Hypothalamus (tissue), 51 donors: ENCODE measurements at regions not wholly inside any gene's neighbourhood (a gene's known extent, or its start where the extent isn't known, plus 50 kb on each side); places are given as distances from the start of the nearest gene placed in this dataset.

Source experiments
- DNase-seq, 51 donors: peaks; one replicate each; lab custom pipeline; 2025; lab: John Stamatoyannopoulos, UW

DNA sequence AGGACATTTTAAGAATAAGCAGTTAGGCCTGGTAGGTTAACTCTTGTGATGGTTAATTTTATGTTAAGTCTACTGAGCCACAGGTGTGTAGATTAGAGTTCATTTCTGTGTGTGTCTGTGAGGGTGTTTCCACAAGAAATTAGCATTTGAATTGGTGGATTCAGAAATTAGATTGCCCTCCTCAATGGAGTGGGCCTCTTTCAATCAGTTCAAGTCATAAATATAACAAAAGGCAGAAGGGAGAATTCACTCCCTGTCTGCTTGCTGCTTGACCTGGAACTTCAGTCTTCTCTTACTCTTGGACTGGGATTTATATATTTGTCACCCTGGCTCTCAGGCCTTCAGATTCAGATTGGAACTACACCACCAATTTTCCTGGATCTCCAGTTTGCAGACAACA lies 55.3 kb upstream of the POM121L12 start:
- no peak for DNase-seq

GRCh38 chr7:52973126-52973525 lies 62.3 kb upstream of the POM121L12 start:
- no peak for DNase-seq

DNA sequence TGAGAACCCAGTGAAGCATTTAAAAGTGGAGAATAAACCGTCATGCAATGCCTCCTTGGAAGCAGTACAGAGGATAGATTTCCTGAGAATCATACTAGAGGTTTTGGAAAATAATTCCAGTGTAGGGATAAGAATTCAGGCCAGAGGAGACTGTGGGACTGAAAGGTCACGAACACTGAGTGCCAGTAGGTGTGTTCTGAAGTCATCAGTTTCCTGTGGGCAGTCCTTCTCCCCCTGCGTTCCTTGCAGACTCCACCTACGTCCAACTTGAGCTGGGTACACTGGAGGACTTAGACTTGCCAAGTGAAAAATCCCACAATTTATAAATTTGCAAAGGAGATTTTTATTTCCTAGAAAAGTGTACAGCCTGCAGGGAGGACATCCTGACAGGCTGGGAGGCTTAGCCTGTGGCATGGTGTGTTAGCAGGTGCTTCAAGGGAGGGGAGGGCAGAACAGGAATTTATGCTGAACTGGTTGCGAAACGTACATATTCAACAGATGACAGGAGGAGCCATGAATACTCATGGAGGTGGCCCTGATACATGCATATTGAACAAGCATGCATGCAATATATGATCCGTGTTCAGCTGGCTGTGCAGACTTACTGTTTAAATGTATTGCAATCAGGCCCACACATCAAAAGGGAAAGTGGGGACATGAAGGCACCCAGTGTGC lies 72.9 kb upstream of the POM121L12 start:
- DNase-seq, result no peak

DNA sequence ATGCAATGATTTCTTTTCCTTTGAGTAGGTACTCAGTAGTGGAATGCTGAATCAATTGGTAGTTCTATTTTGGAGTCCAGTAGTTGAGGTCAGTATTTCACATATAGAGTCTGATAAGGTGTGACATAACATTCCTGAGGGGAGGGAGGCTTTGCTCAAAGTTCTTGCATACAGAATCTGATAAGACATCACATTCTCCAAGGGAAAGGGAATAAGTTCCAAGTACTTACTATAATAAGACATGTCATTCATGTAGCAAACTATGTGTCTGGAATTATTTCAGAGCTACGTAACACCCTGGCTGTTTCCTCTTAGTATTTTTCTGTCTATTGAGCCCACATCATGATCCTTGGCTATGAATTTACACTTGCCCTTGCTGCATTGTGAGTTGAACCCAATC lies 74.3 kb upstream of the POM121L12 start:
- DNase-seq, result no peak

DNA sequence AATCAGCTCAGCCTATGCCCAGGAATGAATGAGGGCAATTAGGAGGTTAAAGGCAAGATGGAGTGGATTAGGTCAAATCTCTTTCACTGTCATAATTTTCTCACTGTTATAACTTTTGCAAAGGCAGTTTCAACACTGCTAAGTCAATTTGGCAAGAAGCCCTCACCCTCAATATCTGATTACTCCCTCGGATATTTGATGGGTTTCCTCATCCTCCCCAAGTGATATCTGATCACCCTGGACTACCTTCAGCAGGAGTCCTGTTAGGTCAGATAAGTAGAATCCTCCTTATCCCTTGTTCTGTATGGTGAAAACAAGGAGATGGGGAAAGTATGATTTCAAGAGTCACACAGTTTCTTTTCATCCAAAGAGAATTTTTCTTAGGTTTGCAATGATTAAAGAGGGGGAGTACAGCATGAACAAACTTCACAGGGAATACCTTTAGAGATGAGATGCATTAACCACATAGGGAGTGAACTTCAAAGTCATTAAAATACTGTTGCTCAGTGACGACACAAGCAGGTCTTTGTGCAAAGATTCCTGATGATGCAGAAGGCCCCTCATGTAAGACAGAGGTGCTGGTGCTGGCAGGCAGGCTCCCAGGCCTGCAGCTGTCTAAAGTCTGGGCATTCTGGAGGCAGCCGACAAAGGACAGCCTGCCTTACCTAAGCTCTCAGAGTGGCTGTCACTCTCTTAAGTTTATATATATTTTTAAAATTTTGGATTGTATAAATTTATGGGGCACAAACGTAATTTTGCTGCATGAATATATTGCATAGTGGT lies 75.4 kb upstream of the POM121L12 start:
- no peak for DNase-seq

- no peak for DNase-seq
Measured at GRCh38 chr7:52959336-52959735, 76.1 kb upstream of the POM121L12 start.

DNA sequence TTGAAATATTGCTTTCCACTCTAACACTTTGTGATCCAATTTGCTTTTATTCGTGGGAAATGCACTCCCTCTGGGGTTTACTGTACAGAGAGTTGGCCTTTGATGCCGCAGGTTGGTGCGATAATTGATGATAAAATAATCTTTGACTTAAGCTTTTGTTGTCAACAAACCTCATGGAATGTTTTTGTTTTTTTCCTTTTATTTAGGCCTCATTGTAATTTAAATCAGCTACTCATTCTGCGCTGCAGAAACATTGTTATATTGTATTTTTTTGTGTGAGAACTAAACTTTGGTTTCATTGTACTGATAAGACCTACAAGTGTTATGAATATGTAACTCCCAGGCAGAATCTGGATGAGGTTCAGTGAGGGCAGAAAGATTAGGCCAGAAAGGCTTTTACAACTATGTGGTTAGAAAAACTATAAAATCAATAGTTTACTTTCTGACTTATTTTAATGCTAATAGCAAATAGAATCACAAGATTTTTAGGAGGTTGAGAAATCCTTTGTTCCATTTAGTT lies 76.8 kb upstream of the POM121L12 start:
- DNase-seq, result no peak

- no peak for DNase-seq
Measured at GRCh38 chr7:52956379-52956915, 79.0 kb upstream of the POM121L12 start.

DNA sequence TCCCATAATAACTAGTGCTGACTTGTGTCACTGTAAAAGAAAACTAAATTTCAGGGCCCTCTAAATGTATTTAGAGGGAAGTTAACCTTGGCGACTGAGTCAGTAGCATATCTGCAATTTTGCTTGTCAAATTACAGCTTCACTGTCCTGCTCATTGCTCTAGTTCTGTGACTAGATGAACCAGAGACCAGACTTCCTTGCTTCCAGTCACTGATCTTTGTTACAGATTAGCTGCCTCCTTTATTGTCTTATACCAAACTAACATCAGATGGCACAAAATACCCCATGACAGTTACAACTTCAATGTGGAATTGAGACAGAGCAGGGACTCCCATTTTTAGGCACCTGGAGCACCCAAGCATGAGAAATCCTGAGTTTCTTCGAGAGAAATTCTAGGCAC lies 79.9 kb upstream of the POM121L12 start:
- DNase-seq, result no peak

DNA sequence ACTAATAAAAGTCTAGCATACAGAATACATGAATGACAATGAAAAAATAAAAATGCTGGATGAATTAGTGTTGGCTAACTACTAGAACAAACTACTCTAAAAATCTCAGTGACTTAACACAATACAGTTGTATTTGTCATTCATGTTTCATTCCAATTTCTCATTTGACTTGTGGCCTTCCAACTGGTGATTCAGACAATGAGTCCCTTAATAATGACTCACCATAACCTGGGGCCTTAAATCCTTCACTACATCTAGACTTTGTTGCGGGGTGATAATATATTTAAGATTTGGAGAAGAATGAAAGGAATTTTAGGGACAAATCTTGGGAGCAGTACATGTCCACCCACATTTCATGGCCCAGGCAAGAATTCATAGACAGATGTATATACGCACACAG lies 90.5 kb upstream of the POM121L12 start:
- no peak for DNase-seq

DNA sequence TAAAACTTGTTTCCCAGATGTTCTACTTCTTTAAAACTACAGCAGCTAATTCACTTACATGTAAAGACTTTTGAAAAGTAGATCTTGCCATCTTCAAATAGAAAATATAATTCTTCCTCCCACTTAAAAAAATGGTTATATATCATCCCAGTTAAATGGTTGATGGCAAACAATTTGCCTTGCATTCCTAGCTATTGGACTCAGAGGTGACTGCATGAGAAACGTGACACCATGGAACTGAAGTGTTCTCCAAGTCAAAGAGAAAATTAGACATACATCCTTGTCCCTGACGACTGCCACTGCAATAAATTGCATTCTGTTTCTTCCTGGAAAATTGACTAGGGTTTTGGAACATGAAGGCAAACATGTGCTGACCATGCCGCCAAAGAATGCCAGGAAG lies 95.0 kb upstream of the POM121L12 start:
- DNase-seq, result no peak

DNA sequence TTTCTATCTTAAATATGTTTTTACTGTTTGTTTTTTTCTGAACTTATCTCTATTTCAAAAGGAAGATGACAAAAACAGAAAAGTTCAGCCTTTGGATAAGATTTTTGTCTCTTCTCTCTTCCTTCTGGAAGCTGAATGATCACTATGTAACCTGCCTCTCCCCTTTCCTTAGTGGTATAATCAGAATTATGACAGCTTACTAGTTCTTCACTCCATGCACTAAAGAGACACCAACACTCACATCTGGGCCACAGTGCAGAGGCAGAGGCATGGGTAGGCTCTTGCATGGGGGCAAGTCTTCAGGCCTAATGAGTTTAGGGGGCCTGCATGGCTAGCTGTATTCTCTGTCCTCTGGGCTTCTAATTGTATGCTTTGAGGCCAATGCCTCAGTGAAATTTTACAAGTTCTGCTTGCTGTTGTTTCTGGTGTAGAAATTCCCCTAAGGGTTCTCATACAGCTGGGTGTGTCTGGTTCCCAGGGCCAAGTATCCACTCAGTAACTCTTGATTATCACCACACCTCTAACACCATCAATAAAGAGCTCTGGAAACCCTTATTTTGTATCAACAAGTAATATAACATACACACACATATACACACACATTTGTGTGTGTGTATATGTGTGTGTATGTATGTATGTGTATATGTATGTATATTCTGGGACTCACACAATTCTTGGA lies 96.8 kb upstream of the POM121L12 start:
- no peak for DNase-seq

DNA sequence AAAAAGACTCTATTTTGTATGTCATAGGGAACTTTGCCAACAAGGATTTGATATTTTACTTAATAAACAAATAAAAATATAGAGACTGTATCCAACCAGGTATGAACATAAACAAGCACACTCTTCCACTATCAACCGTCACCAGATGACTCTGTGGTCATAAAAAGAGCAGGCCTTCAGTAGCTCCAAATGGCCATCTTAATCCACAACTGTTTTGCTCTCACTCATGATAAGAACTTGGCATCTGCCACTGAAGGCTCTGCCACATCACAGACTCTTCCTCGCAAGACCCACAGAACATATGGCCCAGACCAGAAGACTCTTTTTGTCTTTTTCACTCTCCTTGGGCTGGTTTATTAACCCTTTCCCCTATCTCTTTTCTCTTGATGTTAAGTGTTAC lies 98.7 kb upstream of the POM121L12 start:
- DNase-seq, result no peak

- no peak for DNase-seq
Measured at GRCh38 chr7:52928591-52928990, 106.8 kb upstream of the POM121L12 start.

DNA sequence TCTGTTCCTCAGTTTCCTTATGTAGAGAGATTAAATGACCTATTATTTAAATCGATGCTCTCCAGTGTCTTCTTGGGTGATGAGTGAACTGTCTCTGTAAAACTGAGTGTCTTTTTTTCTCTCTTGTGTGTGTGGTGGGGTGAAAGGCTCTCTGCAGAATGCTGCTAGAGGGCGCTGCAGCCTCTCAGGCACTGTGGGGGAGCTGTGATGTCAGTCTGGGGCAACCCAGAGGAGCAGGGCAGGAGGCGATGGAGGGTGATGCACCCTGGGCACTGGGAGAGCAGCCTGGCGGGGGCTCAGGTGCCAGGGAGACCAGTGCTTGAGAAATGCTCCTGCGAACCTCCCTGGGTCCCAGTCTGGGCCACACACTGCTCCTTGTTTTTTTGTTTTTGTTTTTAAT lies 110.1 kb upstream of the POM121L12 start:
- no peak for DNase-seq

GRCh38 chr7:52920977-52921376 lies 114.5 kb upstream of the POM121L12 start:
- no peak for DNase-seq

DNA sequence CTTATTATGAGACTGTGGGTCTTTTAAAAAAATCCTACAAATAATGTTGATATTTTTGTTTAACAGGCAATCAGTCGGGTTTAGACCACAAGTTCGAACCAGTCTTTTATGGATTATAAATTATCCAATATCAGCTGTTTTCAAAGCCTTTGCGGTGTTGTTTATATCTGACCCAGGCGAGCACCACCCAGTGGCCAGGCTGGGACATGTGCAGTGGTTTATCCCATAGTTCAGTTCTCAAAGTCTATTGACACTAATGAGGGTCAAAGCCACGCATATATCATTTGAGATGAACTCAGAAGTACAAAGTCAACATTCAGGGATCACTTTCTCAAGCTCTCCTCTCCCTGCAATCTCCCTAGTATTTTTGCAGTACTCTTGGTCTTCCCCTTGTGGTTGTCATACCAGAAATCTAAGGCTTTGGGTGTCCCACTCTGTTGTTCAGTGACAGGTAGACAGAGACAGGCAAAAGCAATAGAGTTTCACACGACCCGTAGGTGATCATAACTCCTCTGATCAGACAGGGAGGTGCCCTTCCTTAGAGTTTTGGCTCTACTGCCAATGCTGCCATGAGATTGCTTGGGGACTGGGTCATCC lies 117.4 kb upstream of the POM121L12 start:
- DNase-seq, result no peak

- DNase-seq, result no peak
Measured at GRCh38 chr7:52911795-52912194, 123.6 kb upstream of the POM121L12 start.

DNA sequence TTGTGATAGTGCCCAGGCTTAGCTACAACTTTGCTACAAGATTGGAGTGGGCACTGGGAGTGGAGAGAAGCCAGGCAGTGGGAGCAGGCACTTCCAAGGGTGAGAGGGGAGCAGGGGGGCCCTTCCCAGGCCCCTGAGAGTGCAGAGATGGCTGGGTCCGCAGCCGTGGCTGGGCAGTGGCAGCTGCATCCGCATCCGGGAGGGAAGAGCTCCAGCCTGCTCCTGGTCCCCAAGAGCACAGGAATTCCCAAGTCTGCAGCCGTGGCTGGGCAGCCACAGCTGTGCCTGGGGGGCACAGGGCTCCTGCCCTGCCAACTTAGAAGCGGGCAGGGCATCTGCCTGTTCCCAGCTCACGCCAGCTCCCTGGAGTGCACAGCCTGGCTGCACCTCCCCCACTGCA lies 124.1 kb upstream of the POM121L12 start:
- DNase-seq, result no peak

GRCh38 chr7:52909935-52910334 lies 125.5 kb upstream of the POM121L12 start:
- DNase-seq, result no peak

- no peak for DNase-seq
Measured at GRCh38 chr7:52909131-52909530, 126.3 kb upstream of the POM121L12 start.
